Ovary (tissue), 7 donors: ENCODE measurements at regions not wholly inside any gene's neighbourhood (a gene's known extent, or its start where the extent isn't known, plus 50 kb on each side); places are given as distances from the start of the nearest gene placed in this dataset.
"Not testable (repeated sequence)": the region's sequence is repeated elsewhere in the genome, so short reads cannot be mapped to it uniquely, and the experiment has no call there.

Experiments used
- DNase-seq, 5 donors: peaks; one replicate each; pipeline ENCODE4 v3.0.0-alpha.2; 2019 to 2020
- H3K27ac ChIP-seq, 2 donors: fragments of 200-600 bp; one replicate each; pipeline versions ENCODE4 v1.5.1 to v1.8.0; 2019 to 2022
- H3K27me3 ChIP-seq: fragments of 200-600 bp; one replicate; pipeline ENCODE4 v1.8.0; 2022
- H3K36me3 ChIP-seq: fragments of 200-600 bp; sonication (generic); one replicate; pipeline ENCODE4 v1.5.1; 2019
- H3K4me1 ChIP-seq: one replicate; pipeline ENCODE4 v1.8.1; 2013; ENCODE audit warnings: mild to moderate bottlenecking, moderate library complexity; ENCODE audit not compliant: insufficient read depth
- H3K4me3 ChIP-seq: fragments of 200-600 bp; sonication (generic); one replicate; pipeline ENCODE4 v1.5.1; 2017
- H3K9me3 ChIP-seq, 2 donors: fragments of 200-600 bp in 1 of 2; sonication (generic) in 1 of 2; one replicate each; pipeline versions ENCODE4 v1.5.1 to v1.8.1; 2013 to 2019; ENCODE audit warnings: mild to moderate bottlenecking in 1 of 2, moderate library complexity in 1 of 2
- CTCF ChIP-seq, 3 donors: fragments of 450-650 bp in 2 of 3; fragments of 200-600 bp in 1 of 3; IDR thresholded peaks; one replicate each; pipeline versions ENCODE4 v1.5.1 to v1.8.0; 2016 to 2022; ENCODE audit warnings: antibody characterized with exemption in 3 of 3, mild to moderate bottlenecking in 1 of 3
- EP300 ChIP-seq: sonication (generic); formaldehyde crosslinking; IDR thresholded peaks from one replicate; pipeline ENCODE4 v1.6.1; 2017; ENCODE audit warnings: antibody characterized with exemption
- POLR2A ChIP-seq: fragments of 450-650 bp; IDR thresholded peaks from one replicate; pipeline ENCODE4 v1.6.1; 2017; ENCODE audit warnings: antibody characterized with exemption, mild to moderate bottlenecking, moderate library complexity
- WGBS, 3 donors: extraction: QIAGEN DNeasy Blood & Tissue Kit in 1 of 3; methylation state at CpG; one replicate each; pipeline versions ENCODE4 v1.1.5 to v1.1.7; 2013 to 2017; 5-methylcytosine and 5-hydroxymethylcytosine counted together
- intact Hi-C, 4 donors: fragments of 100-400 bp; cut with DNase I; formaldehyde crosslinking; loops; one replicate each; pipeline versions ENCODE4 v1.11.0 to v1.15.1; 2022 to 2023
- donor health status: DM: no; HTN: no; CAD: no; lungs with moderate emphysema.
- donor health status: DM: no; HTN: no; CAD: no.
- donor health status: Bipolar disorder and iron deficiency.
- donor health status: DM: no; HTN: no; CAD: no.
- donor health status: DM: yes; HTN: yes; CAD: no.

DNA sequence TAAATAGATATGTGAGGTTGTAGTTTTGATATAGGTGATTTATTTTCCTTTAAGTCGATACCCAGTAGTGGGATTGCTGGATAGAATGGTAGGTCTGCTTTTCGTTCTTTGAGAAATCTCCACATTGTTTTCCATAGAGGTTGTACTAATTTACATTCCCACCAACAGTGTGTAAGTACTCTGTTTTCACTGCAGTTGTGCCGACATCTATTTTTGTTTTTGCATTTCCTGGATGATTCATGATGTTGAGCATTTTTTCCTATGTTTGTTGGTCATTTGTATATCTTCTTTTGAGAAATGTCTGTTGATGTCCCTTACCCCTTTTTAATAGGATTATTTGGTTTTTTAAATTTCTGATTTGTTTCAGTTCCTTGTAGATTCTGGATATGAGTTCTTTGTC, 120.7 kb downstream of the NAA11 start:
- no peak for DNase-seq
- Histone ChIP-seq H3K36me3 (no peaks in the 10 kb centered on the region), H3K9me3 (no peaks in the 10 kb centered on the region), H3K27me3 (no peaks in the 10 kb centered on the region), H3K27ac (no peak overlapping the region), H3K4me3 (no peak overlapping the region), H3K4me1 (no peaks in the 10 kb centered on the region)
- TF ChIP-seq POLR2A = no peak
- no peak for TF ChIP-seq CTCF (IDR thresholded peaks at IDR 0.05)
- TF ChIP-seq EP300 = no peak
- intact Hi-C loops = no loop called here
- WGBS, 3 donors = 37 to 69% (median 50%) methylated on average over 3 of the region's 3 CpGs

DNA sequence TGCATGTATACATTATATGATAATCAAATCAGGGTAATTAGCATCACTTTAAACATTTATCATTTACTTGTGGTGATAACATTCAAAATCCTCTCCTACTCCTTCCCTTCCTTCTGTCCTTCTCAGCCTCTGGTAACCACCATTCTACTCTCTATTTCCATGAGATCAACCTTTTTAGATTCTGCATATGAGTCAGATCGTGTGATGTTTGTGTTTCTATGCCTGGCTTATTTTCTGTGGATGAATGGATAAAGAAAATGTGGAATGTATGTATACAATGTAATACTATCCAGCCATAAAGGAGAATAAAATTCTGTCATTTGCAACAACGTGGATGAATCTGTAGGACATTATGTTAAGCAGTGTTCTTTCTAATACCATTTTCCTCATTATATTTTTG, 123.9 kb downstream of the NAA11 start:
- Histone ChIP-seq H3K4me1 (no peaks in the 10 kb centered on the region), H3K36me3 (no peaks in the 10 kb centered on the region), H3K27me3 (no peaks in the 10 kb centered on the region), H3K4me3 (no peak overlapping the region), H3K9me3 (no peaks in the 10 kb centered on the region), H3K27ac (no peak overlapping the region)
- WGBS, 3 donors = 78 to 89% (median 86%) methylated on average over 2 of the region's 2 CpGs
- no peak for DNase-seq
- intact Hi-C loops = no loop called here
- TF ChIP-seq CTCF (IDR thresholded peaks at IDR 0.05) = no peak
- TF ChIP-seq POLR2A = no peak
- TF ChIP-seq EP300 = no peak

DNA sequence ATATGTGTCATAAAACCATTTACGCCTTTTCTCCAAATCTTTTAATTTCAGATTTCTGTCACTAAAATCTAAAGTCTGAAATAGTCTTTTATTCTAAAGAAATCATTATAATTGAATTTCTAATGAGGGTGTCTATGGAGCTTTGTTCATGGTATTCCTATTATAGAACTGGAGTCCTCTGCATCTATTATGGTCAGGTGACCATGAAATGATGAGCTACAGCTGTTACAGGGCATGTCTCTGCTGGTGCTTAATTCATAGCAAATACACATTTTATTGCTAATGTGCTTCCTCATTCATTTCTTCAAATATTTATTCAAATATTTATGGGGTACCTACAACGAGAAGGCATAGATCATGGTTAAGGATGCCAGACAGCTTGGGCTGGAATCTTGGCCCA, 126.1 kb downstream of the NAA11 start:
- TF ChIP-seq EP300 = no peak
- no peak for TF ChIP-seq POLR2A
- TF ChIP-seq CTCF (IDR thresholded peaks at IDR 0.05) = no peak
- no peak for DNase-seq
- H3K36me3 ChIP-seq = no peaks in the 10 kb centered on the region
- no peak overlapping the region for H3K27ac ChIP-seq
- H3K4me3 ChIP-seq = no peak overlapping the region
- 71 to 74% (median 73%) methylated on average over 2 of the region's 2 CpGs for WGBS, 3 donors
- H3K27me3 ChIP-seq = no peaks in the 10 kb centered on the region
- intact Hi-C loops = no loop called here
- no peaks in the 10 kb centered on the region for H3K4me1 ChIP-seq
- no peaks in the 10 kb centered on the region for H3K9me3 ChIP-seq

GRCh38 chr4:79198951-79199587, 126.8 kb downstream of the NAA11 start:
- Histone ChIP-seq H3K27me3 (no peaks in the 10 kb centered on the region), H3K9me3 (no peaks in the 10 kb centered on the region), H3K4me1 (no peaks in the 10 kb centered on the region), H3K36me3 (no peaks in the 10 kb centered on the region), H3K4me3 (no peak overlapping the region), H3K27ac (no peak overlapping the region)
- no peak for DNase-seq
- intact Hi-C loops = no loop called here
- no peak for TF ChIP-seq POLR2A
- WGBS, 3 donors = 64 to 74% (median 66%) methylated on average over 5 of the region's 5 CpGs

DNA sequence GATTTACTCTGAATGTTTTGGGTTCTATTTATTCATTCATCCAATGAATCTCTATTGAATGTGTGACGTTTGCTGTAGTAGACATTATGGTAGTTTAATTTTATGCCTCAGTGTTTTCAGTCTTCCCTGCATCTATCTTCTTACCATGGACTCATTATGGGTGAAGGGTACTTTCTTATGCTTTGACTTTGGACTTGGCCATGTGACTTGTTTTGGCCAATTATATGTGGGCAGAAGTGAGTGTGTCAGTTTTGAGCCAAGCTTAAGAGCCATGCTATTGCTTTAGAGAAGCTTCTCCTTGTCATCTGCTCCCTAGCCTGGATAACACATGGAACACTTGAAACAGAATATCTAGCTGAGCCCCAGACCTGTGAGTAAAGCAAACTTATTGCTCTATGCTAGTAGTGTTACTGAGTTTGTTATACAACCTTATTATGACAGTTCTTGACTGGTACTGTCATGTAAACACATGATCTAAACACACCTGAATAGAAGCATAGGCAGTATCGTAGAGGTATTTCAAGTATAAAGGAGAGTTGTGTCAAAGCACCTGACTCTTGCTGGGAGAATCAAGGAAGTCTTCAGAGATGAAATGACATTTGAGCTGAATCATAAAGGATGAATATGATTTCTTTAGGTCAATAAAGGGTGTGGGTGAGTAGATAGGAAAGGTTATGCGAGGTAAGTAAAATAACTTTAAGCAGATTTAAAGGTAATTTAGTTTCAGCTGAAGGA, 128.4 kb downstream of the NAA11 start:
- intact Hi-C loops = no loop called here
- Histone ChIP-seq H3K36me3 (no peaks in the 10 kb centered on the region), H3K4me1 (no peaks in the 10 kb centered on the region), H3K9me3 (no peaks in the 10 kb centered on the region), H3K27ac (no peak overlapping the region), H3K4me3 (no peak overlapping the region), H3K27me3 (no peaks in the 10 kb centered on the region)
- TF ChIP-seq POLR2A (no peak), EP300 (no peak), CTCF (IDR thresholded peaks at IDR 0.05) (no peak)
- no peak for DNase-seq
- WGBS, 3 donors = 77 to 89% (median 89%) methylated on average over 3 of the region's 3 CpGs

GRCh38 chr4:79191292-79191691, 134.6 kb downstream of the NAA11 start:
- WGBS, 3 donors = 89 to 94% (median 92%) methylated on average over 1 of the region's 1 CpG
- not testable (repeated sequence) for H3K36me3 ChIP-seq, H3K4me1 ChIP-seq, H3K4me3 ChIP-seq, H3K9me3 ChIP-seq, DNase-seq, H3K27ac ChIP-seq, H3K27me3 ChIP-seq
- intact Hi-C loops = loop anchor here in 1 of 4 donors (5.0 kb wide), 1 partner anchor 289 kb away; no protein-coding TSS in a partner anchor
